GM23338 (cell line): ENCODE measurements at regions not wholly inside any gene's neighbourhood (a gene's known extent, or its start where the extent isn't known, plus 50 kb on each side); places are given as distances from the start of the nearest gene placed in this dataset.

ENCODE experiments used
- ATAC-seq: fragments of 200-7000 bp; cut with Tn5 transposase; 3 replicates; pipeline ENCODE4 v1.9.1; 2020
- DNase-seq: peaks from one replicate; pipeline ENCODE4 v3.0.0-alpha.2; 2015; ENCODE audit warnings: low spot score
- H2AFZ ChIP-seq: fragments of 200-600 bp; sonication (generic); 2 replicates; pipeline ENCODE4 v1.8.0; 2016; ENCODE audit warnings: antibody characterized with exemption, mild to moderate bottlenecking, moderate library complexity
- H3F3A ChIP-seq: fragments of 200-600 bp; sonication (generic); replicated peaks from 2 replicates; pipeline ENCODE4 v1.8.0; 2017; ENCODE audit warnings: antibody characterized with exemption, mixed run types, low read depth
- H3K27ac ChIP-seq: fragments of 200-600 bp; sonication (generic); 2 replicates; pipeline ENCODE4 v1.6.1; 2016; ENCODE audit warnings: low read depth
- H3K27me3 ChIP-seq: fragments of 200-600 bp; sonication (generic); 2 replicates; pipeline ENCODE4 v1.8.0; 2016; ENCODE audit warnings: mild to moderate bottlenecking, mixed run types, moderate library complexity; ENCODE audit not compliant: insufficient read depth
- H3K36me3 ChIP-seq: fragments of 200-600 bp; sonication (generic); 2 replicates; pipeline ENCODE4 v1.8.0; 2016; ENCODE audit warnings: mild to moderate bottlenecking; ENCODE audit not compliant: insufficient read depth
- H3K4me1 ChIP-seq: fragments of 200-600 bp; sonication (generic); 2 replicates; pipeline ENCODE4 v1.8.0; 2016; ENCODE audit warnings: mild to moderate bottlenecking, moderate library complexity; ENCODE audit not compliant: insufficient read depth
- H3K4me2 ChIP-seq: fragments of 200-600 bp; sonication (generic); 2 replicates; pipeline ENCODE4 v1.7.1; 2017; ENCODE audit warnings: mixed run types
- H3K4me3 ChIP-seq: fragments of 200-600 bp; sonication (generic); 2 replicates; pipeline ENCODE4 v1.6.1; 2016; ENCODE audit warnings: mixed run types
- H3K79me2 ChIP-seq: fragments of 200-600 bp; sonication (generic); replicated peaks from 2 replicates; pipeline ENCODE4 v1.8.0; 2017; ENCODE audit warnings: mild to moderate bottlenecking; ENCODE audit not compliant: insufficient read depth
- H3K9me2 ChIP-seq: fragments of 200-600 bp; sonication (generic); 2 replicates; pipeline ENCODE4 v1.8.0; 2017; ENCODE audit not compliant: insufficient read depth
- H4K20me1 ChIP-seq: fragments of 200-600 bp; sonication (generic); replicated peaks from 2 replicates; pipeline ENCODE4 v1.8.0; 2017; ENCODE audit warnings: mild to moderate bottlenecking; ENCODE audit not compliant: insufficient read depth
- H3K27ac Mint-ChIP-seq: 2 replicates; pipeline ENCODE4 v1.8.0; 2020; ENCODE audit warnings: inconsistent platforms, mild to moderate bottlenecking, moderate library complexity, mixed read lengths
- H3K27me3 Mint-ChIP-seq: 3 replicates; pipeline ENCODE4 v1.8.0; 2022; ENCODE audit warnings: low read depth, mild to moderate bottlenecking, moderate library complexity, mixed read lengths, inconsistent platforms; ENCODE audit not compliant: insufficient read depth, poor library complexity
- H3K36me3 Mint-ChIP-seq: 3 replicates; pipeline ENCODE4 v1.8.0; 2021; ENCODE audit warnings: low read depth, mild to moderate bottlenecking, inconsistent platforms, moderate library complexity, mixed read lengths
- H3K4me1 Mint-ChIP-seq: 3 replicates; pipeline ENCODE4 v1.8.0; 2020; ENCODE audit warnings: mild to moderate bottlenecking, inconsistent platforms, mixed read lengths
- H3K4me3 Mint-ChIP-seq: 3 replicates; pipeline ENCODE4 v1.8.0; 2021; ENCODE audit warnings: moderate library complexity, mild to moderate bottlenecking, inconsistent platforms, mixed read lengths
- H3K9me3 Mint-ChIP-seq: 3 replicates; pipeline ENCODE4 v1.8.0; 2020; ENCODE audit warnings: moderate library complexity, mild to moderate bottlenecking, inconsistent platforms, mixed read lengths
- CREB1 ChIP-seq: fragments of 250-450 bp; sonication (Bioruptor Pico); IDR thresholded peaks from 2 replicates; pipeline ENCODE4 v1.5.0; 2020; ENCODE audit warnings: low read depth, mild to moderate bottlenecking, moderate library complexity
- CTCF ChIP-seq, 2 experiments: fragments of 200-600 bp in 1 of 2; sonication (generic) in 1 of 2; conservative IDR thresholded peaks; 2 replicates each; pipeline versions ENCODE4 v1.5.1 to v1.6.1; 2016 to 2017; ENCODE audit warnings: antibody characterized with exemption in 2 of 2, low read depth in 2 of 2, mild to moderate bottlenecking in 2 of 2, moderate library complexity in 1 of 2
- EZH2phosphoT487 ChIP-seq: fragments of 200-600 bp; sonication (generic); IDR thresholded peaks from one replicate; pipeline ENCODE4 v1.8.1; 2018; ENCODE audit warnings: antibody characterized with exemption; ENCODE audit not compliant: unreplicated experiment
- JUNB ChIP-seq: IDR thresholded peaks from one replicate; pipeline ENCODE4 v1.6.1; 2016; ENCODE audit warnings: antibody characterized with exemption; ENCODE audit not compliant: unreplicated experiment
- STAT1 ChIP-seq: IDR thresholded peaks from one replicate; pipeline ENCODE4 v1.6.1; 2016; ENCODE audit warnings: antibody characterized with exemption; ENCODE audit not compliant: unreplicated experiment
- ZNF331 ChIP-seq: fragments of 250-450 bp; sonication (Bioruptor Pico); IDR thresholded peaks from 2 replicates; pipeline ENCODE4 v1.5.0; 2020; ENCODE audit warnings: low read depth, mild to moderate bottlenecking, moderate library complexity
- ZNF462 ChIP-seq: fragments of 250-450 bp; sonication (Bioruptor Pico); IDR thresholded peaks from 2 replicates; pipeline ENCODE4 v1.5.0; 2020; ENCODE audit warnings: mild to moderate bottlenecking, moderate library complexity

DNA sequence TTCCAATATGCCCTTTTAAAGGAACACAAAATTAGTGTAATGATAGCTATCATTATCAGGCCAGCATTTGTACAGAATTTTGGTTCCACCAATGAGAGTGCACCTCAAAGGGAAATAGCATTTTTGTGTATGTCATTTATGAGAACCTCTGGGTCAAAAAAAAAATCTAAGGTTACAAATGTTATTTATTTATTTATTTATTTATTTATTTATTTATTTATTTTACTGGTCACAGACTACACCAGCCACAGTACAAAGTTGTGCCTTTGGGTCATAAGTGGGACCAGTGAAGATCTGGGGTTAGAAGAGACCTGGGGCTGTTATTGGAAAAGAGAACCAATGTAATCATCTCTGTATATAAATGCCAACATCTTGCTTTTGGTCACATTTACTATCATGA is 523.9 kb downstream of the CETN3 start (continued):
- TF ChIP-seq ZNF462 (CRISPR knock-in tag) (no peak), ZNF331 (CRISPR knock-in tag) (no peak), STAT1 (no peak)

DNA sequence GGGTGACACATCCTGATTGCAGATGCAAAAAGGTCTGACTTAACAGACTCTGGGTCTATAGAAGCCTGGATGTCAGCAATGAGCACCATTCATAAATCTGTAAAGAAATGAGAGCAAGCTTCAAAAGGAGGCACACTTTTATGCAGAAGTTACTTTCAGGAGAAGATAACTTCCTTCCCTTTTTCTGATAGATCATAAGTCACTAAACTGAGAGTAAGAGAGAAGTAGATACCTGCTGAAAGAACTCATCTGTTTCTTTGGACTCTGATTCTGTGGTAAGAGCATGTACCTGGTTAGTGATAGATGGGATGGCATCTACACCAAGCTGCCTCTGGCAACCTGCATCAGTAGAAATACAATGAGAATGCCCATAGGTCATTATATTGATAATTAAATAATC is 525.6 kb downstream of the CETN3 start:
- no peaks in the 10 kb centered on the region for H3K9me3 Mint-ChIP-seq
- DNase-seq, result no peak
- no peak for TF ChIP-seq EZH2phosphoT487
- TF ChIP-seq ZNF462 (CRISPR knock-in tag), result no peak
- TF ChIP-seq CTCF (conservative IDR thresholded peaks at IDR 0.05; ENCODE audit: low read depth in 2 of 2), result no peak
- no peak for TF ChIP-seq JUNB
- no peak for TF ChIP-seq ZNF331 (CRISPR knock-in tag)
- no peak for TF ChIP-seq CREB1 (CRISPR knock-in tag)
- TF ChIP-seq STAT1, result no peak

More for the DNA sequence above, 525.6 kb downstream of the CETN3 start:
- no peaks in the 10 kb centered on the region for H3K79me2 ChIP-seq
- Mint-ChIP-seq H3K36me3 (no peaks in the 10 kb centered on the region), H3K27ac (no peak overlapping the region), H3K4me1 (no peaks in the 10 kb centered on the region), H3K4me3 (no peak overlapping the region), H3K27me3 (no peaks in the 10 kb centered on the region)
- H3K27ac ChIP-seq, result no peak overlapping the region
- no peak overlapping the region for H2AFZ ChIP-seq
- H3K4me3 ChIP-seq, result no peak overlapping the region
- H4K20me1 ChIP-seq, result no peaks in the 10 kb centered on the region
- H3K9me2 ChIP-seq, result no peaks in the 10 kb centered on the region
- no peaks in the 10 kb centered on the region for H3K36me3 ChIP-seq
- ATAC-seq, result no peak
- H3F3A ChIP-seq, result no peaks in the 10 kb centered on the region
- no peak overlapping the region for H3K4me2 ChIP-seq
- no peaks in the 10 kb centered on the region for H3K4me1 ChIP-seq
- H3K27me3 ChIP-seq, result no peaks in the 10 kb centered on the region
